Subcutaneous abdominal adipose tissue (tissue), 5 donors: ENCODE measurements at regions not wholly inside any gene's neighbourhood (a gene's known extent, or its start where the extent isn't known, plus 50 kb on each side); places are given as distances from the start of the nearest gene placed in this dataset.

Experiments
- H3K27ac ChIP-seq: one replicate; pipeline ENCODE4 v1.7.0; 2013; ENCODE audit warnings: low read depth, mild to moderate bottlenecking, inconsistent platforms, low read length, moderate library complexity
- H3K27me3 ChIP-seq, 5 donors: one replicate each; pipeline ENCODE4 v1.7.0; 2013; ENCODE audit warnings: low read length in 5 of 5, inconsistent platforms in 1 of 5; ENCODE audit not compliant: control insufficient read depth in 5 of 5, insufficient read depth in 4 of 5
- H3K36me3 ChIP-seq, 5 donors: one replicate each; pipeline ENCODE4 v1.7.0; 2013; ENCODE audit warnings: low read length in 5 of 5; ENCODE audit not compliant: control insufficient read depth in 5 of 5, insufficient read depth in 5 of 5
- H3K4me1 ChIP-seq, 5 donors: one replicate each; pipeline ENCODE4 v1.7.0; 2013; ENCODE audit warnings: low read length in 5 of 5, mild to moderate bottlenecking in 3 of 5, moderate library complexity in 1 of 5; ENCODE audit not compliant: control insufficient read depth in 5 of 5, insufficient read depth in 5 of 5
- H3K4me3 ChIP-seq, 5 donors: one replicate each; pipeline ENCODE4 v1.7.0; 2013; ENCODE audit warnings: low read length in 5 of 5, low read depth in 1 of 5
- H3K9ac ChIP-seq, 5 donors: one replicate each; pipeline ENCODE4 v1.7.0; 2013; ENCODE audit warnings: low read length in 5 of 5, mild to moderate bottlenecking in 4 of 5, moderate library complexity in 3 of 5
- H3K9me3 ChIP-seq, 5 donors: one replicate each; pipeline ENCODE4 v1.7.0; 2013; ENCODE audit warnings: low read length in 5 of 5; ENCODE audit not compliant: control insufficient read depth in 5 of 5
- donor health status: healthy.
- donor health status: healthy.
- donor health status: healthy.
- donor health status: healthy.
- donor health status: healthy.

DNA sequence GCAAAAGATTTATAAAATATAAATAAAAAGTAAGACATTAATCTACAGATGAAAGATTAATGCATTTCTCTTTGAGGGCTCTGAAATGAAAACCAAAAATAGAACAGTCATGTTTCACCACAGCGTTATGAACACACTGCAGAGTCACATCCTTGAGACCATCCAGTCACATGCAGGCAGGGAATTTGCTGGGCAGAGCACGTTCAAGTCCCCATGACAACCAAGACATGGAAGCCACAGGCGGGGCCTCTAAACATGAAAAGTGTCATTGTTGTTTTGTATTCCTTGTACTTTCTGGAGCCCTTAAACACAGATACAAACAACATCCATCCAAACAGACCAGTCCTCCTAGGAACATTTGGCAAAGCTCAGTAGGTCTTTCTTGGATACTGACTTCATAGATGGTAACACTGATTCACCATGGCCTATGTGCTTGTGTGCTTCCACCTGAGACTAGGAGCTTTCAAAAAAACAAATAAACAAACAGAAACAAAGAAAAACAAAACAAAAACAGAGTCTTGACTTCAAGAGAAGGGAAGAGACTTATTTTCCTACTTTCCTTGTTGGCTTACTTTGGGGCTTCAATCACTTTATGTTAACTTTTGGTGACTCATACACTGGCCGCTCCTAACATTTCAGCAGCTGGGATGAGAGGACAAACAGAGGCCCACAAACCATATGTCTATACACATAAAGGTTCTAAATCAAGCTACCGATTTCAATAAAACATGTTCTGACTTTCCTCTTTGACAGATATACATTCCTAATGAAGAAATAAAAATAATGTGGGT lies 99.5 kb upstream of the CCDC85A start:
- no peaks in the 10 kb centered on the region for H3K4me1 ChIP-seq

DNA sequence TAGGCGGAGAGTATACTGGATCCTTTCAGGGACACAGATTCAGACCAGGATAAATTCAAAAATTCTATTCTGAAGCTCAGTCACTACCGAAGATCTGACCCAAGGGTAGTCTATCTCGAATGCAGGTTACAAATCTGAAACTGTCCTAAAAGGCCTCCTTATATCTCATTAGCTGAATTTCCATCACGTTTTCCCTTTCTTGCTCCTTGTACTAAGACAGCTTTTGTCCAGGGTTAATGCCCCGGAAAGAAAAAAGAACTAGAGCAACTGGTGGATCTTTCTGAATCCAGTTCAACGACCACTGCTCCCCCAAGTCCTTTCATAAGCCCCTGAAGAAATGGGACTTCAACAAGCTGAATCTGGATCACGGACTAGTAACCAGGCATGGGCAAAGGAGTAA lies 97.5 kb upstream of the CCDC85A start:
- no peaks in the 10 kb centered on the region for H3K27me3 ChIP-seq
- no peak overlapping the region for H3K9ac ChIP-seq
- no peak overlapping the region for H3K27ac ChIP-seq
- no peak overlapping the region for H3K4me3 ChIP-seq
- H3K4me1 ChIP-seq = no peaks in the 10 kb centered on the region
- no peaks in the 10 kb centered on the region for H3K9me3 ChIP-seq
- H3K36me3 ChIP-seq = no peaks in the 10 kb centered on the region

More for the DNA sequence above, 99.5 kb upstream of the CCDC85A start:
- no peak overlapping the region for H3K9ac ChIP-seq
- no peaks in the 10 kb centered on the region for H3K9me3 ChIP-seq
- H3K27me3 ChIP-seq = no peaks in the 10 kb centered on the region
- H3K4me3 ChIP-seq = no peak overlapping the region
- H3K27ac ChIP-seq = no peak overlapping the region
- H3K36me3 ChIP-seq = no peaks in the 10 kb centered on the region

DNA sequence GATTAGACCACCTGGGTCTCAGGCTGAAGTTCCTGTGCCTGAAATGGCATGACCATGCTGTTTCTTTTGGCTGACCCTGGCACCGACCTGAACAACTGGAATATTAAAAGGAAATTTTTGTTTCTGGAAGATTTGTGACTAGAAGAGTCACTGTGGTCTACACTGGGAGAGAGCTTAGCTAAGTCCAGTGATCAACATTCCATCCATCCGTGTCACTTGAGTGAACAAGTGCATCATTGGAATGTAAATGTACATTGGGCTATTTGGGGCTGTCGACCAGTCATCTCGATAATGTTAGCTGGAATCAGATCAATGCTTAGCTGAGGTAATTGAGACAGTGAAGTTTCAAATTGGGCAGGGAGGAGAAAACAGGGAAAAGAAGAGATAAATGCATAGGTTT lies 95.4 kb upstream of the CCDC85A start:
- Histone ChIP-seq H3K27me3 (peaks cover 0 to 3% (median 0%) of the 10 kb centered on the region in 5 donors), H3K4me1 (no peaks in the 10 kb centered on the region), H3K27ac (no peak overlapping the region), H3K9me3 (no peaks in the 10 kb centered on the region), H3K9ac (no peak overlapping the region), H3K36me3 (no peaks in the 10 kb centered on the region), H3K4me3 (no peak overlapping the region)

DNA sequence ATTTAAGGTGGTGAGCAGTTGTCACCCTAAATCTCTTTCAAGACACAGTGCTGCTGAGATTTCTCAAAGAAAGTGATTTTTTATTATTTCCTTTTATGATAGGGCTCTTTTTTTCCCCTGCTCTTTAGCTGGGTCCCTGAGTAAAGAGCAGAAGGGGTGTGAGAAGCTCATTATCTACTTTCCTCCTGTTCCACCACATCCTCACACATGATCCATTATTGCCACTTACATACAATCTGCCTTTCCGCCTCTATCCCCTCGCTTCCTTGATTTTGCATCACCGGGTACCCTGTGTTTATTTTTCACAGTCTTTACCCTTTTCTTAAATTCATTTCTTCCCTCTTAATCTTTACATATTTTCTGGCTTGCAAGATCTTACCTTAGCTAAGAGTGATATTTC lies 93.9 kb upstream of the CCDC85A start:
- Histone ChIP-seq H3K9me3 (no peaks in the 10 kb centered on the region), H3K36me3 (no peaks in the 10 kb centered on the region), H3K4me1 (no peaks in the 10 kb centered on the region), H3K9ac (no peak overlapping the region), H3K4me3 (no peak overlapping the region), H3K27ac (no peak overlapping the region), H3K27me3 (peaks cover 0 to 3% (median 0%) of the 10 kb centered on the region in 5 donors)

DNA sequence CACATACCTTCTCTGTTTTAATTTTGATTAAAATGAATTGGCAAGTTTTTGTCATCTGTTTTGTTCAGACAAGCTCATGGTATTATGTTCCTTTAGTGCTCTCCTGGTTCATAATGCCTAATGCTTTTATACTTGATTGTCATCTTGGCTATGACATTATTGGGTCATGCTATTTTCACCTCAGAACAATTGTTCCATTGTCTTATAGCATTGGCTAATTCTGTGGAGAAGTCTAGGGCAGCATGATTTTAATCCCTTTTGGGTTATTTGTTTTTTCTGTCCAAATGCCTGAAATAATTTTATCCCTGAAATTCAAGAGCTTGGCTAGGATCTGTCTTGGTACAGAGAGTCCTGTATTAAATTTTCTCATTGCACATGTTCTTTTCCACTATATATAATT lies 83.8 kb upstream of the CCDC85A start:
- H3K27ac ChIP-seq = no peak overlapping the region
- H3K4me1 ChIP-seq = no peaks in the 10 kb centered on the region
- H3K27me3 ChIP-seq = no peaks in the 10 kb centered on the region
- no peak overlapping the region for H3K4me3 ChIP-seq
- H3K36me3 ChIP-seq = no peaks in the 10 kb centered on the region
- no peak overlapping the region for H3K9ac ChIP-seq
- no peaks in the 10 kb centered on the region for H3K9me3 ChIP-seq

DNA sequence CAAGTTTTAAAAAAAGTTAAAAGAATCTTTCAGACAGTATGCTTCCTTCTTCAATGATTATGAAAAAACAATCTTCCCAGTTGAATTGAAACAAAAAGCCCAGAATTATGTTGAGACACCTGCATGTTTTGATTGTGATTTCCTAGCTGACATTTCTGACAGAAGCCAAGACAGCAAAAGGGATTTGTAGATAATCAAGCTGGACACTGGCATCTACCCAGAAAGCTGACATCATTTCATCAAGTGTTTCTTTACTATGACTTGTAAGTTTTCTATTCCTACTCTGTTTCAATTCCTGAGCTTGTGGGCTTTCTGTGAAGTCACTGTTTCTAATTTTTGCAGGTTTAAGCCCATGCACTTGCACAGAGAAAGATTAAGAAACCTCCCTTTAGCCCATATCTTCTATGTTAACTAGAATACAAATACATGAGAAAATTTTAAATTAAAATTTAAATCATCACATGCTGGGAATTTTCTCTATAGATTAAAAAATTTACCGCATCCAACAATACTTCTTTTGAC lies 82.9 kb upstream of the CCDC85A start:
- Histone ChIP-seq H3K27me3 (no peaks in the 10 kb centered on the region), H3K9ac (no peak overlapping the region), H3K9me3 (no peaks in the 10 kb centered on the region), H3K4me3 (no peak overlapping the region), H3K27ac (no peak overlapping the region), H3K36me3 (no peaks in the 10 kb centered on the region), H3K4me1 (no peaks in the 10 kb centered on the region)

DNA sequence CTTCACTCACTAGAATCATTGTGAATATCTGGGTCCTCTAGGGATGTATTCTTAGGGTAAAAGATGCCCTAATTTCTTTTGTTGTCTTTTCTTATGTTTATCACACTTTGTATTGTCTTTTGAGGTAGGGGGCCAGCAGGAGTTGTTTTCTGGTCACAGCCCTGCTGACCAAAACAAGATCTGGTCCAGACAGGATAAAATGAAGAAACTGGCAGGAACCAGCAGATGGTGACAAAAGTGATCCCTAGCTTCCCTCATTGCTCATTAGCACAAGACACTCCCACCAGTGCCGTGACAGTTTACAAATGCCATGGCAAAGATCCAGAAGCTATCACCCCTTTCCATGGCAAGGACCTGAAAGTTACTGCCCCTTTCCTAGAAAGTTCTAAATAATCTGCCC lies 81.7 kb upstream of the CCDC85A start:
- H3K27me3 ChIP-seq = no peaks in the 10 kb centered on the region

DNA sequence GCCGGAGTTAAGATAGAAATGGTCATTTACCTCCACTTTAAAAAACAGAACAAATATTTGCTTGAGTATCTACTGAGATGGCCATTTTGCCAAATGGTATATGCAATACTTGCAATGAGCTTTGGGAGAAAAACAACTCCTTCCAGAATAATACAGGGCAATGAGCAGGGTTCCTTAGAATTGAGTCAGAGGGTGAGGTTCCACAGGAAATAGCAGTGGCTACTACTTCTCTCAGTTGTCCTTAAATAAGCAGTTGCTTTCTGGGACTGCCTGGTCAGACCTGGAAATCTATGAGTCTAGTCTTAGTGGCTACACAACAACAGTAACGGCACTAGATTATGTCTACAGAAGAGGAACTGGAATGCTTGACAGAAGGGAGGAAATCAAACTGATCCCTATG lies 80.9 kb upstream of the CCDC85A start:
- Histone ChIP-seq H3K4me3 (no peak overlapping the region), H3K4me1 (no peaks in the 10 kb centered on the region), H3K27me3 (no peaks in the 10 kb centered on the region), H3K9ac (no peak overlapping the region), H3K27ac (no peak overlapping the region), H3K36me3 (no peaks in the 10 kb centered on the region), H3K9me3 (no peaks in the 10 kb centered on the region)

More for the DNA sequence above, 81.7 kb upstream of the CCDC85A start:
- Histone ChIP-seq H3K9me3 (no peaks in the 10 kb centered on the region), H3K27ac (no peak overlapping the region), H3K4me3 (no peak overlapping the region), H3K4me1 (no peaks in the 10 kb centered on the region), H3K36me3 (no peaks in the 10 kb centered on the region), H3K9ac (no peak overlapping the region)

DNA sequence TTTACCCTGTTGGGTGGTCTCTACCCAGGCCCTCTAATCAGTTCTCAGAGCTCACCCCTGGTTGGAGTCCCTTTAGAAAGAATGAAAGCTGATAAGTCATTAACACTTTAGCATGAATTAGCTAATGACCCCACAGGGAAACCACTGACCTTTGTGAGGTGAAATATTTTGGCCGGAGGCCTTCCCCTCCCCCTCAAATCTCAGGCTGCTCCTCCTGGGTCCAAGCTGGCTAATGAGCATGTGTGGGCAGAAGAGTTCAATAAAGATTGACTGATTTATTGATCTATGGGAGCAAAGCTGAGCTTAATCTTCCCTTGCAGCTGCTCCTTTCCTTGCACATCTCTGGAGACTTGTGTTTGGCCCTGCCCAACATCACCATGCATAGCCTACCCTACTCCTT lies 78.8 kb upstream of the CCDC85A start:
- no peak overlapping the region for H3K27ac ChIP-seq
- H3K4me1 ChIP-seq = no peaks in the 10 kb centered on the region
- no peaks in the 10 kb centered on the region for H3K9me3 ChIP-seq
- no peaks in the 10 kb centered on the region for H3K27me3 ChIP-seq
- H3K9ac ChIP-seq = no peak overlapping the region
- H3K36me3 ChIP-seq = no peaks in the 10 kb centered on the region
- no peak overlapping the region for H3K4me3 ChIP-seq

DNA sequence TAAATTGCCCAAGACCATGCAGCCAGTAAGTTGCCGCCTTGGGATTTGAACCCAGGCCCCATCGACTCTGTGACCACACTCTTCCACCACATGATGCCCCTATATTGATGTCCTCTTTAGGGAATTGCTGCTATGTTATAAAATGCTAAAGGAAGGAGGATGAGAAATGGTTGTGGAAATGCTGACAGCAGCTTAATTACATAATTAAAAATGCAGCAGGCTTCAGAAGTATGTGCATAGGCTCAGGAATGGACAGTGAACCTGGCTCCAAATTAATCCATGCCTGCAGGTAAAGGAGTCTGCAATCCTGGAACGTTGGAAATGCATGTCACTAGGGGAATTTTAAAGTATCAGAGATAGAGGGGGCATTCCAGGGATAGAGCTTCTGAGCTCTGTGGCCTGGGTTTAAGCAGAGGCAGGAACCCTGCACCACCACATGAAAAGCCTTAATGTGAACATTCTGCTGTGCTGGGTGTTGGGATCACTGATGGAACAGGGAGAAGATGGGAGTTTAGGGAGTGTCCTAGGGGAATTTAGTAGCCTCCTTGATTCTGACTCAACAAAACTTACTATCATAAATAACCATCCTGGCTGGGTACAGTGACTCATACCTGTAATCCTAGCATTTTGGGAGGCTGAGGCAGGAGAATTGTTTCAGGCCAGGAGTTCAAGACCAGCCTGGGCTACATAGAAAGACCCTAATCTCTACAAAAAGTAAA lies 76.1 kb upstream of the CCDC85A start:
- no peak overlapping the region for H3K9ac ChIP-seq
- H3K4me1 ChIP-seq = no peaks in the 10 kb centered on the region
- no peak overlapping the region for H3K4me3 ChIP-seq
- H3K9me3 ChIP-seq = no peaks in the 10 kb centered on the region
- H3K36me3 ChIP-seq = no peaks in the 10 kb centered on the region
- H3K27me3 ChIP-seq = no peaks in the 10 kb centered on the region
- H3K27ac ChIP-seq = no peak overlapping the region
